ENCODE measurements at regions not wholly inside any gene's neighbourhood (a gene's known extent, or its start where the extent isn't known, plus 50 kb on each side); places are given as distances from the start of the nearest gene placed in this dataset.

DNA sequence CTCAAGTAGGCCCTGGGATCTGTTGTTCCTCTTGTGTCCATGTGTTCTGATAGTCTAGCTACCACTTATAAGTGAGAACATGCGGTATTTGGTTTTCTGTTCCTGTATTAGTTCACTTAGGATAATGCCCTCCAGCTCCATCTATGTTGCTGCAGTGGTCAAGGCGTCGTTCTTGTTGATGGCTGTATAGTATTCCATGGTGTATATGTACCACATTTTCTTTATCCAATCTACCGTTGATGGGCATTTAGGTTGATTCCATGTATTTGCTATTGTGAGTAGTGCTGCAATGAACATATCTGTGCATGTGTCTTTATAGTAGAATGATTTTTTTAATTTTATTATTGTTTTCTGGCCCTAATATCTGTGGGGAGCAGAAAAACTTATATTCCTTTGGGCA lies 74.3 kb downstream of the MAT2B start:
- TF ChIP-seq, protein P1, sequence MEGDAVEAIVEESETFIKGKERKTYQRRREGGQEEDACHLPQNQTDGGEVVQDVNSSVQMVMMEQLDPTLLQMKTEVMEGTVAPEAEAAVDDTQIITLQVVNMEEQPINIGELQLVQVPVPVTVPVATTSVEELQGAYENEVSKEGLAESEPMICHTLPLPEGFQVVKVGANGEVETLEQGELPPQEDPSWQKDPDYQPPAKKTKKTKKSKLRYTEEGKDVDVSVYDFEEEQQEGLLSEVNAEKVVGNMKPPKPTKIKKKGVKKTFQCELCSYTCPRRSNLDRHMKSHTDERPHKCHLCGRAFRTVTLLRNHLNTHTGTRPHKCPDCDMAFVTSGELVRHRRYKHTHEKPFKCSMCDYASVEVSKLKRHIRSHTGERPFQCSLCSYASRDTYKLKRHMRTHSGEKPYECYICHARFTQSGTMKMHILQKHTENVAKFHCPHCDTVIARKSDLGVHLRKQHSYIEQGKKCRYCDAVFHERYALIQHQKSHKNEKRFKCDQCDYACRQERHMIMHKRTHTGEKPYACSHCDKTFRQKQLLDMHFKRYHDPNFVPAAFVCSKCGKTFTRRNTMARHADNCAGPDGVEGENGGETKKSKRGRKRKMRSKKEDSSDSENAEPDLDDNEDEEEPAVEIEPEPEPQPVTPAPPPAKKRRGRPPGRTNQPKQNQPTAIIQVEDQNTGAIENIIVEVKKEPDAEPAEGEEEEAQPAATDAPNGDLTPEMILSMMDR (IDR thresholded peaks at IDR 0.05 in 4 of 5, conservative IDR thresholded peaks at IDR 0.05 in 1 of 5), result no peak
- no peak for TF ChIP-seq POLR2A (IDR thresholded peaks at IDR 0.05)

Measured in gastrocnemius medialis (tissue), 4 donors.